ENCODE measurements at regions not wholly inside any gene's neighbourhood (a gene's known extent, or its start where the extent isn't known, plus 50 kb on each side); places are given as distances from the start of the nearest gene placed in this dataset.

GRCh38 chr6:133815313-133815712 is 73.6 kb upstream of the TCF21 start:
- TF ChIP-seq MEF2A (IDR thresholded peaks at IDR 0.05; ENCODE audit: borderline replicate concordance, low read depth) = no peak
- no peak for TF ChIP-seq CTCF (IDR thresholded peaks at IDR 0.05)
- no peak for TF ChIP-seq REST (IDR thresholded peaks at IDR 0.05; ENCODE audit: low read depth, low read length)
- no peak for TF ChIP-seq CHD2 (IDR thresholded peaks at IDR 0.05; ENCODE audit: low read length, partially characterized antibody)
- TF ChIP-seq SMC3 (IDR thresholded peaks at IDR 0.05; ENCODE audit: low read depth, low read length) = no peak
- TF ChIP-seq FOXJ3 (CRISPR knock-in tag; IDR thresholded peaks at IDR 0.05) = no peak
- no peak for TF ChIP-seq RAD21 (IDR thresholded peaks at IDR 0.05; ENCODE audit: low read length)
